Natural killer cell (primary cell): ENCODE measurements at regions not wholly inside any gene's neighbourhood (a gene's known extent, or its start where the extent isn't known, plus 50 kb on each side); places are given as distances from the start of the nearest gene placed in this dataset.

Experiments
- ATAC-seq, 3 donors: fragments of 150-1000 bp in 2 of 3; fragments of 200-7000 bp in 1 of 3; cut with Tn5 transposase; 1 replicate in 1 of 3; 2 replicates in 2 of 3; pipeline ENCODE4 v1.10.0; 2021; ENCODE audit warnings: mild to moderate bottlenecking in 2 of 3, moderate library complexity in 2 of 3
- DNase-seq, 2 donors: peaks; one replicate each; pipeline versions ENCODE4 v3.0.0 to v3.0.0-alpha.2; 2013 to 2021; ENCODE audit warnings: mixed read lengths in 1 of 2
- H3K27ac ChIP-seq: one replicate; pipeline ENCODE4 v1.5.1; 2013; ENCODE audit warnings: mild to moderate bottlenecking, low read length
- H3K27me3 ChIP-seq: one replicate; pipeline ENCODE4 v1.6.1; 2013; ENCODE audit warnings: low read length; ENCODE audit not compliant: control insufficient read depth, insufficient read depth
- H3K36me3 ChIP-seq: one replicate; pipeline ENCODE4 v1.6.1; 2013; ENCODE audit warnings: low read length; ENCODE audit not compliant: control insufficient read depth, insufficient read depth
- H3K4me1 ChIP-seq: one replicate; pipeline ENCODE4 v1.6.1; 2013; ENCODE audit warnings: low read length; ENCODE audit not compliant: control insufficient read depth, insufficient read depth
- H3K4me3 ChIP-seq: one replicate; pipeline ENCODE4 v1.5.1; 2013; ENCODE audit warnings: low read length
- H3K9me3 ChIP-seq: one replicate; pipeline ENCODE4 v1.6.1; 2013; ENCODE audit warnings: low read length; ENCODE audit not compliant: control insufficient read depth, insufficient read depth
- H3K27ac Mint-ChIP-seq, 2 donors: one replicate each; pipeline ENCODE4 v1.8.0; 2022; ENCODE audit warnings: mild to moderate bottlenecking in 2 of 2, mixed read lengths in 2 of 2, moderate library complexity in 1 of 2
- H3K27me3 Mint-ChIP-seq, 2 donors: one replicate each; pipeline ENCODE4 v1.8.0; 2022; ENCODE audit warnings: low read depth in 2 of 2, mixed read lengths in 2 of 2
- H3K36me3 Mint-ChIP-seq: one replicate; pipeline ENCODE4 v1.8.0; 2022; ENCODE audit warnings: mixed read lengths
- H3K4me1 Mint-ChIP-seq, 2 donors: one replicate each; pipeline ENCODE4 v1.8.0; 2022; ENCODE audit warnings: mixed read lengths in 2 of 2
- H3K4me3 Mint-ChIP-seq: one replicate; pipeline ENCODE4 v1.8.0; 2022; ENCODE audit warnings: mild to moderate bottlenecking, moderate library complexity, mixed read lengths
- H3K9me3 Mint-ChIP-seq, 2 donors: one replicate each; pipeline ENCODE4 v1.8.0; 2022; ENCODE audit warnings: mixed read lengths in 2 of 2
- CTCF ChIP-seq: fragments of 200-600 bp; IDR thresholded peaks from one replicate; pipeline ENCODE4 v1.8.0; 2022; ENCODE audit warnings: antibody characterized with exemption
- WGBS: methylation state at CpG from one replicate; pipeline ENCODE4 v1.1.7; 2013; ENCODE audit warnings: missing lambda C conversion rate; ENCODE audit not compliant: insufficient coverage; 5-methylcytosine and 5-hydroxymethylcytosine counted together
- intact Hi-C: fragments of 100-400 bp; cut with micrococcal nuclease; formaldehyde crosslinking; loops from one replicate; pipeline ENCODE4 v1.14.2; 2022

GRCh38 chr1:22255341-22256212 is 112.7 kb upstream of the WNT4 start:
- H3K9me3 Mint-ChIP-seq = no peaks in the 10 kb centered on the region
- no peak overlapping the region for H3K27ac Mint-ChIP-seq
- ATAC-seq (no peak), DNase-seq (no peak)
- WGBS = 84% methylated on average over 10 of the region's 11 CpGs
- H3K4me3 ChIP-seq = no peak overlapping the region
- no peak for TF ChIP-seq CTCF
- H3K36me3 Mint-ChIP-seq = no peaks in the 10 kb centered on the region
- peaks cover 11 to 20% of the 10 kb centered on the region in 2 donors for H3K27me3 Mint-ChIP-seq
- H3K36me3 ChIP-seq = no peaks in the 10 kb centered on the region
- no peaks in the 10 kb centered on the region for H3K9me3 ChIP-seq
- peaks cover 2% of the 10 kb centered on the region for H3K27me3 ChIP-seq
- no peak overlapping the region for H3K4me3 Mint-ChIP-seq
- H3K4me1 Mint-ChIP-seq = no peaks in the 10 kb centered on the region
- H3K27ac ChIP-seq = no peak overlapping the region
- H3K4me1 ChIP-seq = no peaks in the 10 kb centered on the region
- intact Hi-C loops = no loop called here

- 90% methylated on average over 3 of the region's 3 CpGs for WGBS
- DNase-seq (no peak), ATAC-seq (no peak)
- Mint-ChIP-seq H3K4me3 (no peak overlapping the region), H3K36me3 (no peaks in the 10 kb centered on the region), H3K27me3 (peaks cover 10 to 23% of the 10 kb centered on the region in 2 donors), H3K9me3 (no peaks in the 10 kb centered on the region), H3K4me1 (no peaks in the 10 kb centered on the region), H3K27ac (no peak overlapping the region)
- intact Hi-C loops = no loop called here
- Histone ChIP-seq H3K36me3 (no peaks in the 10 kb centered on the region), H3K4me3 (no peak overlapping the region), H3K4me1 (no peaks in the 10 kb centered on the region), H3K9me3 (no peaks in the 10 kb centered on the region), H3K27me3 (peaks cover 2% of the 10 kb centered on the region), H3K27ac (no peak overlapping the region)
- TF ChIP-seq CTCF = no peak
These were observed 113.3 kb upstream of the WNT4 start for GRCh38 chr1:22256213-22256512.

GRCh38 chr1:22257290-22258275 is 114.7 kb upstream of the WNT4 start:
- Histone ChIP-seq H3K36me3 (no peaks in the 10 kb centered on the region), H3K9me3 (no peaks in the 10 kb centered on the region), H3K4me1 (no peaks in the 10 kb centered on the region), H3K27ac (no peak overlapping the region), H3K27me3 (peaks cover 2% of the 10 kb centered on the region), H3K4me3 (no peak overlapping the region)
- Mint-ChIP-seq H3K27ac (no peak overlapping the region), H3K27me3 (peaks cover 0 to 18% of the 10 kb centered on the region in 2 donors), H3K4me3 (no peak overlapping the region), H3K4me1 (no peaks in the 10 kb centered on the region), H3K36me3 (no peaks in the 10 kb centered on the region), H3K9me3 (no peaks in the 10 kb centered on the region)
- no peak for ATAC-seq
- TF ChIP-seq CTCF = no peak
- 82% methylated on average over 31 of the region's 32 CpGs for WGBS
- intact Hi-C loops = no loop called here
- DNase-seq = no peak
